ENCODE measurements at regions not wholly inside any gene's neighbourhood (a gene's known extent, or its start where the extent isn't known, plus 50 kb on each side); places are given as distances from the start of the nearest gene placed in this dataset.

GRCh38 chr2:136214307-136215200 lies 96.6 kb upstream of the CXCR4 start:
- in situ Hi-C loops (cut with MboI; ENCODE audit: low sequenced_read_pairs in 4 of 4) = no loop called here
- Histone ChIP-seq H3K36me3 (no peaks in the 10 kb centered on the region), H3K27me3 (no peaks in the 10 kb centered on the region), H3K4me1 (no peaks in the 10 kb centered on the region), H3K9me3 (no peaks in the 10 kb centered on the region), H3K4me3 (no peak overlapping the region), H3K27ac (no peak overlapping the region)
- DNase-seq (no peak), ATAC-seq (no peak)
- TF ChIP-seq CTCF (IDR thresholded peaks at IDR 0.05 in 4 of 5, conservative IDR thresholded peaks at IDR 0.05 in 1 of 5) = no peak
- no peak for TF ChIP-seq POLR2A (IDR thresholded peaks at IDR 0.05)
- intact Hi-C loops (cut with DNase I; ENCODE audit: low total_unique reads) = no loop called here

- H3K4me1 ChIP-seq = no peaks in the 10 kb centered on the region
- H3K27ac ChIP-seq = no peak overlapping the region
- no peak for ATAC-seq
- H3K4me3 ChIP-seq = no peak overlapping the region
- no peaks in the 10 kb centered on the region for H3K36me3 ChIP-seq
- no peaks in the 10 kb centered on the region for H3K27me3 ChIP-seq
- no peaks in the 10 kb centered on the region for H3K9me3 ChIP-seq
- in situ Hi-C loops (cut with MboI; ENCODE audit: low sequenced_read_pairs in 4 of 4) = no loop called here
- TF ChIP-seq POLR2A (IDR thresholded peaks at IDR 0.05) = no peak
- TF ChIP-seq CTCF (IDR thresholded peaks at IDR 0.05 in 4 of 5, conservative IDR thresholded peaks at IDR 0.05 in 1 of 5) = no peak
- no peak for DNase-seq
- intact Hi-C loops (cut with DNase I; ENCODE audit: low total_unique reads) = no loop called here
These were observed 95.9 kb upstream of the CXCR4 start for GRCh38 chr2:136213836-136214235.

- ATAC-seq = no peak
- Histone ChIP-seq H3K27me3 (no peaks in the 10 kb centered on the region), H3K27ac (no peak overlapping the region), H3K4me1 (no peaks in the 10 kb centered on the region), H3K36me3 (no peaks in the 10 kb centered on the region), H3K4me3 (no peak overlapping the region), H3K9me3 (no peaks in the 10 kb centered on the region)
- in situ Hi-C loops (cut with MboI; ENCODE audit: low sequenced_read_pairs in 4 of 4) (no loop called here), intact Hi-C loops (cut with DNase I; ENCODE audit: low total_unique reads) (no loop called here)
- TF ChIP-seq CTCF (IDR thresholded peaks at IDR 0.05 in 4 of 5, conservative IDR thresholded peaks at IDR 0.05 in 1 of 5) (no peak), POLR2A (IDR thresholded peaks at IDR 0.05) (no peak)
- no peak for DNase-seq
These were observed 94.8 kb upstream of the CXCR4 start for GRCh38 chr2:136212426-136213378.

- no peaks in the 10 kb centered on the region for H3K9me3 ChIP-seq
- no peak overlapping the region for H3K27ac ChIP-seq
- ATAC-seq = no peak
- TF ChIP-seq POLR2A (IDR thresholded peaks at IDR 0.05) (no peak), CTCF (IDR thresholded peaks at IDR 0.05 in 4 of 5, conservative IDR thresholded peaks at IDR 0.05 in 1 of 5) (no peak)
- no peaks in the 10 kb centered on the region for H3K27me3 ChIP-seq
- in situ Hi-C loops (cut with MboI; ENCODE audit: low sequenced_read_pairs in 4 of 4) (no loop called here), intact Hi-C loops (cut with DNase I; ENCODE audit: low total_unique reads) (no loop called here)
- H3K36me3 ChIP-seq = no peaks in the 10 kb centered on the region
- H3K4me3 ChIP-seq = no peak overlapping the region
- DNase-seq = no peak
- no peaks in the 10 kb centered on the region for H3K4me1 ChIP-seq
These were observed 93.8 kb upstream of the CXCR4 start for GRCh38 chr2:136211701-136212100.
